Nephron progenitor cell (in vitro differentiated cells): ENCODE measurements at regions not wholly inside any gene's neighbourhood (a gene's known extent, or its start where the extent isn't known, plus 50 kb on each side); places are given as distances from the start of the nearest gene placed in this dataset.

Source experiments
- DNase-seq: peaks from one replicate; pipeline ENCODE4 v3.0.0; 2021
- H3K27ac Mint-ChIP-seq: 2 replicates; pipeline ENCODE4 v1.8.0; 2021; ENCODE audit warnings: mild to moderate bottlenecking, moderate library complexity, mixed read lengths
- H3K27me3 Mint-ChIP-seq: 2 replicates; pipeline ENCODE4 v1.8.0; 2021; ENCODE audit warnings: mild to moderate bottlenecking, low read depth, mixed read lengths; ENCODE audit not compliant: poor library complexity
- H3K36me3 Mint-ChIP-seq: 2 replicates; pipeline ENCODE4 v1.8.0; 2021; ENCODE audit warnings: low read depth, mixed read lengths
- H3K4me1 Mint-ChIP-seq: 2 replicates; pipeline ENCODE4 v1.8.0; 2021; ENCODE audit warnings: mixed read lengths
- H3K4me3 Mint-ChIP-seq: 2 replicates; pipeline ENCODE4 v1.8.0; 2021; ENCODE audit warnings: mild to moderate bottlenecking, moderate library complexity, mixed read lengths
- H3K9me3 Mint-ChIP-seq: 2 replicates; pipeline ENCODE4 v1.8.0; 2021; ENCODE audit warnings: mild to moderate bottlenecking, moderate library complexity, mixed read lengths
- TF ChIP-seq, protein P1 (sequence below): fragments of 200-600 bp; sonication (generic); IDR thresholded peaks from 2 replicates; pipeline ENCODE4 v1.5.0; 2021; ENCODE audit warnings: antibody characterized with exemption

DNA sequence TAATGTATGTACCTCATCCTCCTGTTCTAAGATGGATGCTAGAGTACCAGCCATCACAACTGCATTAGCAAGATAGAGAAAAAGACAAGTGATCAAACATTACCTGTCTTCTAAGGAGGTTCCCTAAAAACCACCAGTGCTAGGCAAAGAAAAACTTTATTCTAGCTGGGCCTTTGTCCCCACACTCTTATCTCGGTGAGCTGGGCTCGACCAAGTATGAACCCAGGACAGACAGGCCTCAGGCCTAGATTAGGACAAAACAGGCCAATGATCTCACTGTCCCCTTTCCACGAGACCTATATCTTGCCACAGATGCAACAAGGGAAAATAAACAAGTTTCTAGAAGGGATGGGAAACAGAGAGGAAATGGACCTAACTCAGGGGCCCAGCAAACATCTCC is 127.6 kb upstream of the PKDCC start:
- Mint-ChIP-seq H3K27me3 (peaks cover 100% of the 10 kb centered on the region), H3K36me3 (no peaks in the 10 kb centered on the region), H3K9me3 (peaks cover 11% of the 10 kb centered on the region), H3K4me1 (peaks cover 6% of the 10 kb centered on the region), H3K27ac (no peak overlapping the region), H3K4me3 (no peak overlapping the region)
- TF ChIP-seq, protein P1, sequence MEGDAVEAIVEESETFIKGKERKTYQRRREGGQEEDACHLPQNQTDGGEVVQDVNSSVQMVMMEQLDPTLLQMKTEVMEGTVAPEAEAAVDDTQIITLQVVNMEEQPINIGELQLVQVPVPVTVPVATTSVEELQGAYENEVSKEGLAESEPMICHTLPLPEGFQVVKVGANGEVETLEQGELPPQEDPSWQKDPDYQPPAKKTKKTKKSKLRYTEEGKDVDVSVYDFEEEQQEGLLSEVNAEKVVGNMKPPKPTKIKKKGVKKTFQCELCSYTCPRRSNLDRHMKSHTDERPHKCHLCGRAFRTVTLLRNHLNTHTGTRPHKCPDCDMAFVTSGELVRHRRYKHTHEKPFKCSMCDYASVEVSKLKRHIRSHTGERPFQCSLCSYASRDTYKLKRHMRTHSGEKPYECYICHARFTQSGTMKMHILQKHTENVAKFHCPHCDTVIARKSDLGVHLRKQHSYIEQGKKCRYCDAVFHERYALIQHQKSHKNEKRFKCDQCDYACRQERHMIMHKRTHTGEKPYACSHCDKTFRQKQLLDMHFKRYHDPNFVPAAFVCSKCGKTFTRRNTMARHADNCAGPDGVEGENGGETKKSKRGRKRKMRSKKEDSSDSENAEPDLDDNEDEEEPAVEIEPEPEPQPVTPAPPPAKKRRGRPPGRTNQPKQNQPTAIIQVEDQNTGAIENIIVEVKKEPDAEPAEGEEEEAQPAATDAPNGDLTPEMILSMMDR: no peak
- DNase-seq: no peak

DNA sequence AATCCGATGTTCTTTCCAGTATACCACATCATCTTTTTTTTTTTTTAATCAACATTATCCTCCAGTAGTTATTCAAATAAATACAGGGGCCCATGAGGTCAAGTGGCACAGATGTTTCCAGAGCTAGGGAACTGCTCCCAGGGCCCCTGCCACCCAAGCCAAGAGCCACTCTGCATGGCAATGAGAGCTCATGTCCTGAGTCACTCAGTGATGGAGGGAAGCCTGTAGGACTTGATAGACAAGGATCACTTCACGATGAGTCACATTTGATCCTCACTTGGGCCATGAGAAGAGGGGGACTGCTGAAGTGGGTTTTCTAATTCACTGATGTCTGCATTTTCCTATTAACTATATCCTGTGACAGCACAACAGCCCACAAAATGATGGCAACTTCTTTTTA is 127.0 kb upstream of the PKDCC start:
- TF ChIP-seq, protein P1: no peak
- Mint-ChIP-seq H3K4me3 (no peak overlapping the region), H3K27ac (no peak overlapping the region), H3K27me3 (peaks cover 100% of the 10 kb centered on the region), H3K36me3 (no peaks in the 10 kb centered on the region), H3K9me3 (peaks cover 16% of the 10 kb centered on the region), H3K4me1 (peaks cover 6% of the 10 kb centered on the region)
- DNase-seq: no peak

DNA sequence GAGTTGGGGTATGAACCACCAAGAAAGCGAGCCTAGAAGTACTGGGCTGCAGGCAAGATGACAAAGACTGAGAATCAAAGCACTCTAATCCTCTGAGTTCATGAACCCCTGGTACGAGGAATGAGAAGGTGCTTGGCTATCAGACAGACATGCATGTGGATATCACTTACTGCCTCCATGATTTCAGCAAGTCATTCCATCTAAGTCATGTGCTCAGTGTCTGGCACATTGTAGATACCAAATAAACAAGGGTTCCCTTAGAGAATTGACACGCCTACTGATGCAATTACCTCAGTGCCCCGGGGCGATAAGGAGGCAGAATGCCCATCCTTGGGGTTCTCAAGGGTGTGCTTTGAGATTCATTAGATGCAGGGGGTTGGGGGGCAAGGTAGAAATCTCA is 125.6 kb upstream of the PKDCC start:
- Mint-ChIP-seq H3K27me3 (peaks cover 100% of the 10 kb centered on the region), H3K27ac (no peak overlapping the region), H3K4me1 (peaks cover 8% of the 10 kb centered on the region), H3K4me3 (no peak overlapping the region), H3K36me3 (no peaks in the 10 kb centered on the region), H3K9me3 (peaks cover 23% of the 10 kb centered on the region)
- TF ChIP-seq, protein P1: no peak
- no peak for DNase-seq

GRCh38 chr2:41923156-41923786 is 124.5 kb upstream of the PKDCC start:
- H3K27ac Mint-ChIP-seq: no peak overlapping the region
- no peak overlapping the region for H3K4me3 Mint-ChIP-seq
- H3K36me3 Mint-ChIP-seq: no peaks in the 10 kb centered on the region
- H3K9me3 Mint-ChIP-seq: peaks cover 23% of the 10 kb centered on the region
- H3K4me1 Mint-ChIP-seq: peaks cover 11% of the 10 kb centered on the region
- TF ChIP-seq, protein P1: no peak
- H3K27me3 Mint-ChIP-seq: peaks cover 100% of the 10 kb centered on the region
- no peak for DNase-seq

GRCh38 chr2:41924024-41924423 is 123.8 kb upstream of the PKDCC start:
- H3K4me1 Mint-ChIP-seq: peaks cover 11% of the 10 kb centered on the region
- peaks cover 23% of the 10 kb centered on the region for H3K9me3 Mint-ChIP-seq
- peaks cover 100% of the 10 kb centered on the region for H3K27me3 Mint-ChIP-seq
- no peak for DNase-seq
- H3K36me3 Mint-ChIP-seq: no peaks in the 10 kb centered on the region
- TF ChIP-seq, protein P1: no peak
- H3K4me3 Mint-ChIP-seq: no peak overlapping the region
- no peak overlapping the region for H3K27ac Mint-ChIP-seq

DNA sequence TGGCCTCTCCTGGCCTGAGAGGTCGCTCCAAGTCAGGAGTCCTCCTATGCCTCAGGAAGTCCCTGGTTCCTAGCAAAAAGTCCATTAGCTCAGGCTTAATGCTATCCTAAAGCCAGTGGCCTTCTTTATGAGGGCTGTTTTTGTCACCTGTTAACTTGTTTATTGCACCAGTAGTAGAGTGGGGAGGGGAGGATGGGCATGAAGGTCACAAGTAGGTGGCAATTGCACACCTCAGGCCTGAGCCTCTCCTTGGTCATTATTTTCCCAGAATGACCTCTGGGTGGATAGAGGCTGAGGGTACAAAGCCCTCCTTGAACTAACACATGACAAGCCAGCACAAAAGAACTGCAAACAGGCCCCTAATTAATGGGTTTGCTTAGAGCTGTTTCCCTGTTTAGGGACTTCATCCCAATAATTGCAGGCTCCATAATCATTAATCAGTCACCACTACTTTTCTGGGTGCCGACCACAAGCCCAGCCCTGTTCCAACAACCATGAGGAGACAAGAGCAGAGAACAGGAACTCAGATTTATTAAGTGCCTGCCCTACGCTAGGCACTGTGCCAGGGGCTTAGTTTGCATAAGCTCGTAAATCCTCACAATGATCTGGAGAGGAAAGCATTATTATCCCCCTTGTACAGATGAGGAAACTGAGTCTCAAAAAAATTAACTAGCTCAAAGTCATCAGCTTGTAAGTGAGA is 123.0 kb upstream of the PKDCC start:
- H3K9me3 Mint-ChIP-seq: peaks cover 17% of the 10 kb centered on the region
- H3K36me3 Mint-ChIP-seq: no peaks in the 10 kb centered on the region
- peaks cover 11% of the 10 kb centered on the region for H3K4me1 Mint-ChIP-seq
- H3K4me3 Mint-ChIP-seq: no peak overlapping the region
- TF ChIP-seq, protein P1: no peak
- no peak overlapping the region for H3K27ac Mint-ChIP-seq
- no peak for DNase-seq
- H3K27me3 Mint-ChIP-seq: peaks cover 100% of the 10 kb centered on the region
